RWPE1 (cell line): ENCODE measurements at regions not wholly inside any gene's neighbourhood (a gene's known extent, or its start where the extent isn't known, plus 50 kb on each side); places are given as distances from the start of the nearest gene placed in this dataset.
"Not testable (repeated sequence)": the region's sequence is repeated elsewhere in the genome, so short reads cannot be mapped to it uniquely, and the experiment has no call there.

Experiments used
- CTCF ChIA-PET: fragments of 350-600 bp; sonication (Branson Sonifier 250); formaldehyde crosslinking; extraction: SDS; loops from one replicate; lab custom pipeline; 2021; lab: Yijun Ruan, JAX
- POLR2A ChIA-PET: fragments of 400-600 bp; formaldehyde crosslinking; extraction: SDS; loops from one replicate; lab custom pipeline; 2020; ENCODE audit warnings: antibody characterized with exemption; ENCODE audit not compliant: low non-redundant PET; lab: Yijun Ruan, JAX
- DNase-seq: peaks from one replicate; pipeline ENCODE4 v3.0.0; 2012; ENCODE audit warnings: low spot score
- H3K27ac ChIP-seq: fragments of 450-650 bp; 2 replicates; pipeline ENCODE4 v1.5.1; 2017
- CTCF ChIP-seq: fragments of 450-650 bp; conservative IDR thresholded peaks from 2 replicates; pipeline ENCODE4 v1.5.1; 2017; ENCODE audit warnings: low read depth, mild to moderate bottlenecking

GRCh38 chr3:144482876-144483275 lies 511.3 kb downstream of the DIPK2A start:
- TF ChIP-seq CTCF: no peak
- POLR2A ChIA-PET: no interaction called here
- CTCF ChIA-PET: no interaction called here
- H3K27ac ChIP-seq: no peak overlapping the region
- DNase-seq: no peak

DNA sequence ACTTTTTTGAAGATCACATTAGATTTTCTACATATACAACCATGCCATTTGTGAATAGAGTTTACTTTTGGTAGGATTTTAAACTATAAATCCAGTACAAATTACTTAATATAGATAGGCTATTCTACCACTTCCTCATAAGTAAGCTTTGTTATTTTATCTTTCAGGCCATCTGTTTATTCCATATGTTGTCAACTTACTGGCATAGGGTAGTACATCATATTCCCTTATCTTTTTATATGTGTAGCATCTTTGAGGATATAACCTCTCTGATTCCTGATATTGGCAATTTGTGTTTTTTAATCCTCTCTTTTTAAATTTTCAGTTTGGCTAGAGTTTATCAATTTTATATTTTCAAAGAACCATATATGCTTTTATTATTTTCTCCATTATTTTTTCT lies 515.4 kb downstream of the DIPK2A start:
- POLR2A ChIA-PET: no interaction called here
- no peak for TF ChIP-seq CTCF

GRCh38 chr3:144488927-144489326 lies 517.3 kb downstream of the DIPK2A start:
- ChIA-PET POLR2A (no interaction called here), CTCF (interaction anchor here (0.6 to 0.7 kb wide), 2 partner anchors 148 to 414 kb away, joined by 3 to 5 read pairs; no protein-coding TSS in a partner anchor)
- no peak for DNase-seq
- H3K27ac ChIP-seq: no peak overlapping the region
- no peak for TF ChIP-seq CTCF

More for the DNA sequence above, 515.4 kb downstream of the DIPK2A start:
- CTCF ChIA-PET: no interaction called here
- no peak for DNase-seq
- no peak overlapping the region for H3K27ac ChIP-seq

DNA sequence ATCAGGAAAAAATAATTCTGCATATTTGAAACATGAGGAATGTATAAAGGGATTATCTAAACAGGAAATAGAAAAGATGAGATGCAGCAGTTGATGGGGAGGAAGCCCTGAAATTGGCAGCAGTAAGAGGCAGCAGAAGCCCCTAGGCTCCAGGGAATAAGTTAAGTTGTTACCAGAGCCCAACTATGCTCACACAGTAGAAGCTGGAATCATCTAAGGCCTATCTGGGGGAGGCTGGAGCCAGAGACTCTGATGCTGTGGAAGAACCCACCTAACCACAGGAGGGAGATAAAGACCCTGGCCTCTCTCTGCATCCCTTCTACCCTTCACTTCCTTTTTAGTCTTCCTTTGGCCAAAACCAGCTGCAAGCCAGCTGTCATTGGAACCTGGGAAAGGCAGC lies 519.7 kb downstream of the DIPK2A start:
- no peak overlapping the region for H3K27ac ChIP-seq
- no peak for DNase-seq
- CTCF ChIA-PET: no interaction called here
- POLR2A ChIA-PET: interaction anchor here (0.6 kb wide), 1 partner anchor 374 kb away, joined by 3 read pairs; no protein-coding TSS in a partner anchor
- TF ChIP-seq CTCF: no peak

- CTCF ChIA-PET: interaction anchor here (0.6 kb wide), 1 partner anchor 279 kb away, joined by 3 read pairs; no protein-coding TSS in a partner anchor
- POLR2A ChIA-PET: not testable (repeated sequence)
Observed at GRCh38 chr3:144494651-144495050, 523.0 kb downstream of the DIPK2A start.

GRCh38 chr3:144496141-144496835 lies 524.7 kb downstream of the DIPK2A start:
- no peak overlapping the region for H3K27ac ChIP-seq
- no peak for TF ChIP-seq CTCF
- ChIA-PET CTCF (no interaction called here), POLR2A (no interaction called here)
- DNase-seq: no peak

More at GRCh38 chr3:144494651-144495050, 523.0 kb downstream of the DIPK2A start:
- not testable (repeated sequence) for H3K27ac ChIP-seq, DNase-seq

- no peak overlapping the region for H3K27ac ChIP-seq
- TF ChIP-seq CTCF: no peak
- CTCF ChIA-PET: no interaction called here
- POLR2A ChIA-PET: no interaction called here
- no peak for DNase-seq
Observed at GRCh38 chr3:144497452-144497851, 525.8 kb downstream of the DIPK2A start.
